ENCODE measurements at regions not wholly inside any gene's neighbourhood (a gene's known extent, or its start where the extent isn't known, plus 50 kb on each side); places are given as distances from the start of the nearest gene placed in this dataset.
A peak's percentile ranks its signal among the peaks of the same experiment; 100 is the strongest.

DNA sequence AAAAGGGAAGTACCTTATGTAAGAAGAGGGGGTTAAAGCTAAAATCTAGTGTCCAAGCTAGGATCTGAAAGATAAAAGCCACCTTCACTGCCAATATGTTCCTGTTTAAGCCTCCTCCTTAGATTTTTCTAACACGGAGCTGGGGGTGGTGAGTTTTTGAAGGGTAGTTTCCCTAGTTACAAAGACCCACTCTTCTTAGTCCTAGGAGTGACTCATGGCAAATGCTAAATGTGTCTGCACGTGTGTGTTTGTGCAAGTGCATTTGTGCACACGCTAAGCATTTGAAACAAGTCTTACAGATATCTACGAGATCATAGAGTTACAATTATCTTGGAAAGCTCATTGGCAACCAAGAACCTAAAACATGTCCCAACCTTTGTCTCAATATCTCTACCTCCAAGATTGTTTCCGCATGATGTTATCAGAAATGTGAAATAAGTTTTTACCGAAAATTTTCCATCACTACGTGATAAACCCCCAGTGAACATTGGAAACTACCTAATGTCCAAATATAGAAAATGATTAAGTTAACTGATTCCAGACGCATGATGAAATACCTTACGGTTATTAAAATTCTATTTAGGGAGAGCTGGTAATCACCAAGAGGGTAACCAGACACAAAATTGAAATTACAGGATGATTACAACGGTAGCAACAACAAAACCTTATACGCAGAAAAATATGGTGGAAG, 78.0 kb upstream of the HRH2 start:
- no peak for DNase-seq (ENCODE audit: low read depth in 4 of 4, low spot score in 3 of 4)

DNA sequence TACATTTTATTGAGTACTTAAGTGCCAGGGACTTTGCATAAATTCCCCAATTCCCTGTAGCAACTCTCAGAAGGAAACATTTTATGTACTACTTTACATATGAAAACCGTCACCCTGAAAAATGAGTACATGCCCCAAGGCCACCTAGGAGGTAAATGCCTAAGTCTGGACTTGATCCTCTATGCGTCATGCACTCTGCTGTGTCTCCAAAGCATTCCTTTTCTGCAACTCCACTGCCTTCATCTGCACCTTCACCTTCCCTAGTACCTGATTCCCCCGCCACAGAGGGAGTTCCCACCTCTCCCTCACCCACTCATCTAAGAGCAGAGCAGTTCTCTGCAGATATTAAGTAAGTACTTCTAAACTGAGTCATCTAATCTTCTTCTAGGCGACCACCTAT, 75.2 kb upstream of the HRH2 start:
- no peak for DNase-seq (ENCODE audit: low read depth in 4 of 4, low spot score in 3 of 4)

DNA sequence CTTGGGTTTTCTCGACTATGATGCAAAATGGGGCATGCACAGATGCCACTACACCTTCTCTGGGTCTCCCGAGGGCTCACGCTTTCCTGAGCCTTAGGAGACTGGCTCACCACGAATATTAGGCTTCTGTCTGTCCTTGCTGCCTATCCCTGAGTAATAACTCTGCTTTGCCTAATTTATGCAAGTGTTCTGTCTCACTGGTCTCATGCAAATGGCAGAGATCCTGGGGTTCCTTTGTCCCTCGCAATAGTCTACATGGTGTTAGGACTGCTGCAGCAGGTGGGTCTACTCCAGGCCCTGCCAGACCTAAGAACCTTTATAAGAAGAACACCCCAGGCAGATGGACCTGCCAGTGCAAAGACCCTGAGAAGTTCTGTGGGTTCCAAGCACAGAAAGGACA, 72.3 kb upstream of the HRH2 start:
- no peak for DNase-seq (ENCODE audit: low read depth in 4 of 4, low spot score in 3 of 4)

DNA sequence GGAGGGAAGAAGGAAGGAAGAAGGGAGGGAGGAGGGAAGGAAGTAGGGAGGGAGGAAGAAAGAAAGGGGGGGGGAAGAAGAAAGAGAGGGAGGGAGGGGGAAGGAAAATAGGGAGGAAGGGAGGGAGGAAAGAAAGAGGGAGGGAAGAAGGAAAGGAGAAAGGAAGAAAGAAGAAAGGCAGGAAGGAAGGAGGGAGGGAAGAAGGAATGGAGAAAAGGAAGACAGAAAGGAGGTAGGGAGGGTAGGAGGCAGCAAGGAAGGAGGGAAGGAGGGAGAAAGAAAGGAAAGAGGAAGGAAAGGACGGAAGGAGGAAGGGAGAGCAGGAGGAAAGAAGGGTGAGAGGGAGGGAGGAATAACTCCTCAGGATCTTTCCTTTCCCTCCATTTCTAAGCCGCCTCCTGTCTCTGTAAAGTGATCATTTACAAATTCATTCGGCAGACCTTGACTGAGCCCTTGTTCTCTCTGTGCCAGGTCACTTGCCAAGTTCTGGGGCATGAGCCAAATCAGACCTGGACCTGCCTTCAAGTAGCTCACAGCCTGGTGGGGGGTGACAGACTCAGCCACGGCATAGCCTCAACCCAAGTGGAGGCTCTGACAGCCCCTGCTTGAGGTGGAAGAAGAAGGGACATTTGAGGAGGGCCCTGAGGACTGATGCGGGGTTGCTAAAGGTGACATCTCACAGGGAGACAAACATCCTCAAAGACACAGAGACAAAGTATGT, 69.0 kb upstream of the HRH2 start:
- DNase-seq (ENCODE audit: low read depth in 4 of 4, low spot score in 3 of 4) = no peak

DNA sequence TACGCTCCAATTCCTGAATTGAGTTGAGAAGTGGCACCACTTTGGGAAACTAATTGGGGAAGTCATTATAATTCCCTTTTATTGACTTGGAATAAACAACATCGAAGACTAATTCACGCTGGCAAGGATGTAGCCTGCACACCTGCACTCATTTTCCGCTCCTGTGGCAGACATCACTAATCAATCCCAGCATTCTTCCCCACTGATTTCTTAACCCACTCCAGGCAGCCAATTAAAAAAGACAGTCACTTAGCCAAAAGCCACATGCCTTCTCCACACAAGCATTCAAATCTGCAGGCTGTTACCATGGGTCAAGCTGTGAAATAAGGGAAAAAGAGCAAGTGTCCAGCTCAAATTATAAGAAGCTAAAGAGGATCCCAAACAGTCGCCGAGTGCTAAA, 68.2 kb upstream of the HRH2 start:
- DNase-seq (ENCODE audit: low read depth in 4 of 4, low spot score in 3 of 4) = no peak

DNA sequence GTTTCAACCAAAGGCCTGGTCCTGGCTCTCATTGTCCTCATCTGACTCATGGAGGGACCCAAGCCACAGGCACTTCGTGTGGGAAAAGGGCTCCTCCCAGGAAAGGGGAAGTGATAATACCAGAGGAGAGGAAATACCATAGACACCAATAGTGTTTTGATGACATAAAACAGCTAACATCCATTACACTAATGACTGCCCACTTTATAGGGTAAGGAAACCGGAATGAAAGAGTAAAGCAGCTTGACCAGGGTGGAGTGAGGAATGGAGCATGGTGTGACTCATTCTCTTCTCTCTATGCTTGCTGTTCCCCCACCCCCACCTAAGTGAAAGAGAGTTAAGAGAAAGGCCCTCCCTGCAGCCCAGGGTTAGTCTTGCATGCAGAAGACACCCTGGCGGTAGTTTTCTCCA, 67.4 kb upstream of the HRH2 start:
- no peak for DNase-seq (ENCODE audit: low read depth in 4 of 4, low spot score in 3 of 4)

DNA sequence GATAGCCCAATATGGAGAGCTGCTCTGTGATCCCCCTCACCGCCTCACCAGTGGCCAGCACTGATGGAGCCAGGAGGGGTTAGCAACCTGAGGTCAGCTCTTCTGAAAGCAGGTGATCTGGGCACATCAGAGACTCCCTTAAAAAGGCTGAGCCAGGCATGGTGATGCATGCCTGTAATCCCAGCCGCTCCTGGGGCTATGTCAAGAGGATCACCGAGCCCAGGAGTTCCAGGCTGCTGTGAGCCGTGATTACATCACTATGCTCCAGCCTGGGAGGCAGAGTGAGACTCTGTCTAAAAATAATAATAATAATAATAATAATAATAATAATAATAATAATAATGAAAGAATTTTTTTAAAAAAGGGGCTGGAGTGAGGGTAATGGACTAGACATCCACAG, 66.6 kb upstream of the HRH2 start:
- no peak for DNase-seq (ENCODE audit: low read depth in 4 of 4, low spot score in 3 of 4)

DNA sequence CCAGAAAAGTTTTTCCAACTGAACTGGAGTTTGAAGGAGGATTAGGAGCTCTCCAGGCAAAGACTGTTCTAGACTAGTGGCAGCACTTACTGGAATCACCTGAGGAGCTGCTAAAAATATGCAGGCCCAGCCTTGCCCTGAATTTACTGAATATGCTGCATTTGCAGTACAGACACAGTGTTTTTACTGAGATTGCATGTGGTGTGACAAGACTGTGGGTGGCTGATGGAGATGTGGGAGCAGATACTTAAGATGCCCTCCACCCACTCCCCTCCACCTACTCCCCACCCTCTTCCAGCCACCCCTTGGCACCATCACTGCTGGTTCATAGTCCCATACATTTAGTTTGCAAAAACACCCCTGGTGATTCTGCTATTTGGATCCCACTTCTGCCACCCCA, 64.1 kb upstream of the HRH2 start:
- no peak for DNase-seq (ENCODE audit: low read depth in 4 of 4, low spot score in 3 of 4)

DNA sequence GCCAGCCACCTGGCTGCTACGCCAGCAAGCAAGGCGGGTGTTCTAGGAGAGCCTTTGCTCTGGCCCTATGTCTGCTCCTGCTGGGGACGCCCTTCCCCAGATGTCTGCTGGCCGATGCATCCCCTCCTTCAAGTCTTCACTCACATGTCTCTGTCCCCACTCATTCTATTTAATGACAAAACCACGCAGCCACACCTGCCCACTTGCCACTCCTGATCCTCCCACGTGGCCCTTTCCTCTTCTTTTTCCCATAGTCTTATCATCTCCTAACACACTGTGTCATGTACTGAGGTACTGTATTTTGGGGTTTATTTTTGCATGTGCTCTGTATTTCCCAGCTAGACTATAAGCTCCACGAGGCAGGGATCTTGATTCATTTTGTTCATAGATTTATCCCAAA, 62.0 kb upstream of the HRH2 start:
- DNase-seq (ENCODE audit: low read depth in 4 of 4, low spot score in 3 of 4) = no peak

DNA sequence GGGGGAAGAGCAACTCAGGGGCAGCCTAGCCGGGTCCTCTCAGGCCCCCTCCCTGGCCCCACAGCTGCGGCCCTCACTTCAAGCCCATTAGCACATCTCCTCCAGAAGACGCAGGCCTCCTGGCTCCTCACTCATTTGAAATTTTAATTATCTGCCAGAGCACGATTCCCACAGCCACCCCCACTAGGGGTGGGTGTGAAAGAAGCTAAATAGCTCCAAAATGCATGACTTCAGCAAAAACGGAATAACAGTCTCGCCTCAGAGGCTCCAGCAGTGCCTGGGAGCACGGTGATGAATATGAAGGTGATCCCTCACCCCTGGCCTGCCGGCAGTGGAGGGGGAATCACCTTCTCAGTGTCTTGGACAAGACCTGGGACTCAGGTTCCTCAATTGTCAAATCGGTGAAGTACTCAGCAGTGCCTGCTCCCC, 61.1 kb upstream of the HRH2 start:
- peak in 1 of 4 donors; percentile 10 for DNase-seq (ENCODE audit: low read depth in 4 of 4, low spot score in 3 of 4)

DNA sequence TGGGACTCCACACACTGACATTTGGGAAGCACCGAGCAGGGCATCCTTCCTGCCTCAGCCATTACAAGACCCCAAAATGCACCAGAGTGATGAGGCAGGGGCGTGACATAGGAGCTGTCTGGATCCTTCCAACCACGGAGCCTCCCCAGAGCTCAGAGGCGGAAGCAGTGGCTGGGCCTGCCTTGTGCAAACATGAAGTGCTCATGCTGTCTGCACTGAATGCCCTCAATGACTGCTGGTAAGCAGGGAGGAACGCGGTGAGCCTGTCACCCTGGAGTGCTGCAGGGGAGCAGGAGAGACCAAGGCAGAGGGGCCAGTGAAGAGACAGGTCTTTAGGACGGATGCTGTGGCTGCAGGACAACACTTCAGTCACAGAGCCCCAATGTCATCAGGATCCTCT, 60.2 kb upstream of the HRH2 start:
- no peak for DNase-seq (ENCODE audit: low read depth in 4 of 4, low spot score in 3 of 4)

DNA sequence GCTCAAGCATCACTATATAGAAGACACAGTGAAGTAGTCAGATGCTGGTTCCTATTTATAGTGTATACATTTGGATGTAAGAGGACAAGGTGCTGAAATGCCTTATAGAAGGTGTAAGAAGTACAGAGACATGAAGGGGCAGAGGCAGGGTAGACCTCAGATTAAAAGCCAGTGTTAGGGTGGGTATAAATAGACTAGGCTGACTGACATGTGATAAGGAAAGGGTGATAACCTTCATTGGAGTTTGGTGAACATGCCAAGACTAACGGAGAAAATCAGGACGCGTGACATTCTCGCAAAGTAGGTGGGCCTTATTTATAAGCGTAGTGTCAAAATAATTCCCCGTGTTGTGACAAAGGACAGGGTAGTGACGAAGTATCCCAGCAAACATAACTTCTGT, 59.1 kb upstream of the HRH2 start:
- DNase-seq (ENCODE audit: low read depth in 4 of 4, low spot score in 3 of 4) = no peak

DNA sequence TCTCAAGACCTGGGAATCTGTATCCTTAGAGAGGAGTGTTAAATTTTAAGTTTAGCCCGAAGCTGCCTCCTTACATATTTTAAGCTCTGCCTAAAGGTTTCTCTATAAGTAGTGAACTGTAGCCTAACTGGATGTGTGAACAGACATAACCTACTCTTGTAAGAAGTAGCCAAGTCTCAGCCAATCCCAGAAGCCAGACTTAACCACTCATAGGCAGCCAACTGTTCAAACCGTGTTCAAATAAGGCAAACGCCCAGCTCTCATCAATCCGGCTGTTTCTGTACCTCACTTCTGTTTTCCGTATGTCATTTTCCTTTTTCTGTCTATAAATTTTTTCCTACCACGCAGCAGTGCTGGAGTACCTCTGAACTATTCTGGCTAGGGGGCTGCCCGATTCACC, 58.7 kb upstream of the HRH2 start:
- DNase-seq (ENCODE audit: low read depth in 4 of 4, low spot score in 3 of 4) = no peak

DNA sequence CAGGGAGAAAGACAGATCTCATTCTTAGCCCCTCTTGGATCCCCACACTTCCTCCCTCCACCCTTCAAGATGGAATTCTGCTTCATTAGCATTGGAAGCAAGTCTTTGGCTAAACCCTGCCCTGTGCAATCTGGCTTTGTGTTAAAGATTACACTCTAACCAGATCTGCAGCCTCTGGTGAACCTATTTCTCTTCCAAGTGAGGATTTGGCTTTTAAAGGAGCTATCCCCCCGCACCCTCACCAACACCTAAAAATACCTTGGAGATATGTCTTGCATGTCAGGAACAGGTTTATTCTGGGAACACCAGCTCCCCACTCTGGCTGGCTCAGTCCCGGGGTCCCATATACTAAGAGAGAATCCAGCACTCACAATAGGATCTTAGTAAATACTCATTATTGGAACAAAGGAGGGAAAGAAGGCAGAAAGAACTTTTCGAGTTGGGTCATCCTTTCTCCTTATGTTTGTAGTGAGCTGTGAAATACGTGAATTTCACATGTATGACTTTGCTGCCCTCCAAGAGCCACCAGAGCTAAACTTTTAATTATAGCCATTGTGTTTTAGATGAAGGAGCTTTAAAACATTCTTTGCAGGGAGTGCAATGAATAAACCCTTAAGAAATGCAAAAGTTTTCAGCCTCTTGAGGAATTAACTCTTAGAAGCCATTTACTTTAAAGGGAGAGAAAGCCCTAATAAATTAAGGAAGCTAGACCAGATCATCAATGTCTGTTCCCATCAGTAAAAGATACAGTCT, 53.7 kb upstream of the HRH2 start:
- DNase-seq (ENCODE audit: low read depth in 4 of 4, low spot score in 3 of 4) = no peak

DNA sequence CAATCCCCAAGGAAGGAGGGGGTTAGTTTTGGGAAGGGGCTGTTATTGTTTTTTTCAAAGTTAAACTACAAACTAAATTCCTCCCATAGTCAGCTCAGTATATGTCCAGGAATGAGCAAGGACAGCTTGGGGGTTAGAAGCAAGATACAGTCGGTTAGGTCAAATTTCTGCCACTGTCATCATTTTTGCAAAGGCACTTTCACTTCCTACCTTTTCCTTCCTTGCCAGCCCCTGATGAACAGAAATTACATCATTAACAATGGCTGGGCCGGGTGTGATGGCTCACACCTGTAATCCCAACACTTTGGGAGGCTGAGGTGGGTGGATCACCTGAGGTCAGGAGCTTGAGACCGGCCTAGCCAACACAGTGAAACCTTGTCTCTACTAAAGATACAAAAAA, 51.5 kb upstream of the HRH2 start:
- no peak for DNase-seq (ENCODE audit: low read depth in 4 of 4, low spot score in 3 of 4)
